Adrenal gland (tissue), 9 donors: ENCODE measurements at regions not wholly inside any gene's neighbourhood (a gene's known extent, or its start where the extent isn't known, plus 50 kb on each side); places are given as distances from the start of the nearest gene placed in this dataset.

Source experiments
- DNase-seq, 7 donors: peaks; one replicate each; pipeline ENCODE4 v3.0.0-alpha.2; 2019 to 2020
- H3K27ac ChIP-seq, 5 donors: fragments of 200-600 bp; sonication (generic) in 4 of 5; 1 replicate in 3 of 5; 2 replicates in 2 of 5; pipeline versions ENCODE4 v1.5.1 to v1.8.0; 2016 to 2020; ENCODE audit warnings: mild to moderate bottlenecking in 1 of 5
- H3K27me3 ChIP-seq: fragments of 200-600 bp; 2 replicates; pipeline ENCODE4 v1.8.0; 2021
- H3K36me3 ChIP-seq, 2 donors: fragments of 200-600 bp; replicated peaks in 1 of 2; 1 replicate in 1 of 2; 2 replicates in 1 of 2; pipeline versions ENCODE4 v1.5.1 to v1.8.0; 2018 to 2022
- H3K4me1 ChIP-seq, 2 donors: fragments of 200-600 bp; replicated peaks in 1 of 2; 1 replicate in 1 of 2; 2 replicates in 1 of 2; pipeline versions ENCODE4 v1.5.1 to v1.8.0; 2018 to 2021
- H3K4me3 ChIP-seq, 4 donors: fragments of 200-600 bp; sonication (generic) in 3 of 4; one replicate each; pipeline ENCODE4 v1.5.1; 2016 to 2018
- H3K9me3 ChIP-seq, 3 donors: fragments of 200-600 bp; sonication (generic) in 1 of 3; replicated peaks in 1 of 3; 1 replicate in 2 of 3; 2 replicates in 1 of 3; pipeline versions ENCODE4 v1.5.1 to v1.8.0; 2016 to 2021
- POLR2A ChIP-seq, 2 donors: fragments of 450-650 bp; IDR thresholded peaks; one replicate each; pipeline ENCODE4 v1.6.1; 2017; ENCODE audit warnings: antibody characterized with exemption in 2 of 2, mild to moderate bottlenecking in 2 of 2, moderate library complexity in 1 of 2
- WGBS, 4 donors: extraction: QIAGEN DNeasy Blood & Tissue Kit in 2 of 4; methylation state at CpG; one replicate each; pipeline versions ENCODE4 v1.1.5 to v1.1.7; 2013 to 2017; 5-methylcytosine and 5-hydroxymethylcytosine counted together
- intact Hi-C, 2 donors: fragments of 100-400 bp; cut with DNase I; formaldehyde crosslinking; loops; one replicate each; pipeline versions ENCODE4 v1.14.1 to v1.15.0; 2022 to 2023
- TF ChIP-seq, protein P1 (sequence below), 6 experiments: fragments of 450-650 bp in 4 of 6; fragments of 200-600 bp in 2 of 6; sonication (generic) in 1 of 6; IDR thresholded peaks; 1 replicate in 5 of 6; 2 replicates in 1 of 6; pipeline versions ENCODE4 v1.5.1 to v1.8.0; 2016 to 2021; ENCODE audit warnings: antibody characterized with exemption in 6 of 6, mild to moderate bottlenecking in 2 of 6, moderate library complexity in 1 of 6
- donor health status: healthy with polysubstance abuse.
- donor health status: Bipolar disorder and iron deficiency.
- donor health status: DM: yes; HTN: yes; CAD: no.
- donor health status: DM: no; HTN: no; CAD: no.
- donor health status: DM: no; HTN: no; CAD: no.

DNA sequence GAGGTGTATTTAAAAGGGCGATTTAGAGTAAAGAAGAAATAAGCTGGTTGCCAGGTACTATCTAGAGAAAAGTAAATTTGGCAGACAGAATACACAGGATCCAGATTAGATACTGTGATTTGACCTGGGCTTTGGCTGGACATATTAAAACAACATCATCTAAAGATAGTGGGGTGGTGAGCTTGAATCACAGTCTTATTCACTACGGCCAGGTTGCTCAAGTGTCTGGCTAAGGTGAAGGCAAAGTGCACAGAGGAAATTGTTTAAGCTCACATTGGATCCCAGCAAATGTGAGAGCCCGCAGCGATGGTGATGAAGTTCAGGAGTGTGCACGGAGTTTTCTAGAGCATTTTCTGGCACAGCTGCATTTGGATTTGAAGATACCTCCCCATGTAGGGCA is 398.2 kb upstream of the MEF2C start:
- H3K27ac ChIP-seq: no peak overlapping the region
- DNase-seq: no peak
- no peaks in the 10 kb centered on the region for H3K9me3 ChIP-seq
- H3K27me3 ChIP-seq: no peaks in the 10 kb centered on the region
- intact Hi-C loops: no loop called here
- H3K4me3 ChIP-seq: no peak overlapping the region
- TF ChIP-seq POLR2A (IDR thresholded peaks at IDR 0.05): no peak
- TF ChIP-seq, protein P1, sequence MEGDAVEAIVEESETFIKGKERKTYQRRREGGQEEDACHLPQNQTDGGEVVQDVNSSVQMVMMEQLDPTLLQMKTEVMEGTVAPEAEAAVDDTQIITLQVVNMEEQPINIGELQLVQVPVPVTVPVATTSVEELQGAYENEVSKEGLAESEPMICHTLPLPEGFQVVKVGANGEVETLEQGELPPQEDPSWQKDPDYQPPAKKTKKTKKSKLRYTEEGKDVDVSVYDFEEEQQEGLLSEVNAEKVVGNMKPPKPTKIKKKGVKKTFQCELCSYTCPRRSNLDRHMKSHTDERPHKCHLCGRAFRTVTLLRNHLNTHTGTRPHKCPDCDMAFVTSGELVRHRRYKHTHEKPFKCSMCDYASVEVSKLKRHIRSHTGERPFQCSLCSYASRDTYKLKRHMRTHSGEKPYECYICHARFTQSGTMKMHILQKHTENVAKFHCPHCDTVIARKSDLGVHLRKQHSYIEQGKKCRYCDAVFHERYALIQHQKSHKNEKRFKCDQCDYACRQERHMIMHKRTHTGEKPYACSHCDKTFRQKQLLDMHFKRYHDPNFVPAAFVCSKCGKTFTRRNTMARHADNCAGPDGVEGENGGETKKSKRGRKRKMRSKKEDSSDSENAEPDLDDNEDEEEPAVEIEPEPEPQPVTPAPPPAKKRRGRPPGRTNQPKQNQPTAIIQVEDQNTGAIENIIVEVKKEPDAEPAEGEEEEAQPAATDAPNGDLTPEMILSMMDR (IDR thresholded peaks at IDR 0.05): no peak
- H3K36me3 ChIP-seq: no peaks in the 10 kb centered on the region
- H3K4me1 ChIP-seq: no peaks in the 10 kb centered on the region
- 83 to 91% (median 87%) methylated on average over 5 of the region's 5 CpGs for WGBS, 4 donors

DNA sequence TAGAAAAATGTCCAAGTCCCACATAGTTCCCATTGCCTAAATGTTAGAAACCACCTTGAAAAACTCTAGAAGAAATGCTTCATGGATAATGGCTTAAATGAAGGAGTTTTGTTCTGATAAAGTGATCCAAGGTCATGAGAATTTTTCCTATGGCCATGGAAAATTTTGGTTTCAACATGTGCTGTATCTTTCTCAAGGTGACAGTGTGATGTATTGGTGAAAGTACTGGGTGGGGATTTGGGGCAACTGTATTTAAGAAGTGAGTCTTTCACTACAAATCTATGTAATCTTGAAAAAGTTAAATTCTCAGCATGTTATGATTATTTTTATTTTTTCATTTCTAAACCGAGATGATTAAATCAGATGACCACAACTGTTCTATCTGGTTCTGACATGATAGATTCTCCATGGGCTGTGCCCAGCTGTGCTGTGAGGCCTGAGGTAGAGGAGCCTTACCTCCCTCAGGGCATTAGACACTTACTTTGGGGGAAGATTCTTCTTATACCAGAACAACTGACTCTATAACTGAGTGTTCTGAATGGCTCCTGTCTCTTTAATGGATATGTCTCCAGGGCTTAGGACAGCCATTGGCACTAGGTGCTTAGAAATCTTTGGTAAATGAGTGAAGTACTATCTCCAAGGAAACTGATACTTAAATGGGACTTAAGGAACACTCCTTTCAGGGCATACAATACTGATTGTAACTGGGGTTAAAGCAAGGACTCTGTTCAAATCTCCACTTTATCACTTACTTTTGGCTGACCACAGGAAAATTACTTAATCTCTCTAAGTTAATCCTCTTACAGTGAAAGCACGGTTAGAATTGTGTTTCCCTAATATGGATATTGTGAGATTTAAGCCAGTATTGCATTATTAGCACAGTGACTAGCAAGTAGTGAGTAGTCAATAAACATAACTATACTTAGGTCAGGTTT is 397.4 kb upstream of the MEF2C start:
- TF ChIP-seq, protein P1 (IDR thresholded peaks at IDR 0.05): no peak
- TF ChIP-seq POLR2A (IDR thresholded peaks at IDR 0.05): no peak
- intact Hi-C loops: no loop called here
- H3K27me3 ChIP-seq: no peaks in the 10 kb centered on the region
- WGBS, 4 donors: 58 to 71% (median 69%) methylated on average over 2 of the region's 2 CpGs
- H3K27ac ChIP-seq: no peak overlapping the region
- no peaks in the 10 kb centered on the region for H3K4me1 ChIP-seq
- H3K4me3 ChIP-seq: no peak overlapping the region
- no peak for DNase-seq
- no peaks in the 10 kb centered on the region for H3K9me3 ChIP-seq
- no peaks in the 10 kb centered on the region for H3K36me3 ChIP-seq

DNA sequence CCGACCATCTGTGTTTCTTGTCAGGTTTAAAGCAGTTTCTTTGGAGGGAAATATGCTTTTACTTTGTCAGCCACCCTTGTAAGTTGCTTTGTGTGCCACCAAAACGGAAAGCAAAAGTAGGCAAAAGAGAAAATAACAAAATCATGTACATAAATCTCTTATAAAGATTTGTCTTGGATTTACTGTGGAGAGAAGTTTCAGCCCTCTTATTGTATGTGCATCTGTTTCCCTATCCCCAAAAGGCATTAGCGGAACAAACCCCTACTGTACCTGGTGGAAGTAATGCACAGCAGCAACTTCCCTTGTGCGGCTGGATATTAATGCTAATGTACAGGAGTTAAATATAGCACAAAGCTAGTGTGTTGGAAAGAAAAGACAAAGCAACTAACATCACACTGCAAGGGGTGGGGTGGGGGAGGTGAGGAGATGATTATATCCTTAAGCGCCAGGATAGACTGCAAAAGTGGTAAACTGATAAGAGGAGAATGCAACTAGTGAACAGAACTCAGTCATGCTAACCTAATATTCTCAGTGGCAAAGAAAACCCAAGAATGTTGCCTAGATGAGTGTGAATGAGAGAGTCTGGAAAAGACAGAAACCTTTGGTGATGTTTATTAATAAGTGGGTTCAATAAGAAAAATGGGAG is 396.5 kb upstream of the MEF2C start:
- TF ChIP-seq, protein P1 (IDR thresholded peaks at IDR 0.05): no peak
- TF ChIP-seq POLR2A (IDR thresholded peaks at IDR 0.05): no peak
- H3K9me3 ChIP-seq: no peaks in the 10 kb centered on the region
- intact Hi-C loops: no loop called here
- no peaks in the 10 kb centered on the region for H3K4me1 ChIP-seq
- no peak for DNase-seq
- no peaks in the 10 kb centered on the region for H3K27me3 ChIP-seq
- no peaks in the 10 kb centered on the region for H3K36me3 ChIP-seq
- H3K27ac ChIP-seq: no peak overlapping the region
- H3K4me3 ChIP-seq: no peak overlapping the region
- WGBS, 4 donors: 75 to 87% (median 77%) methylated on average over 5 of the region's 5 CpGs

DNA sequence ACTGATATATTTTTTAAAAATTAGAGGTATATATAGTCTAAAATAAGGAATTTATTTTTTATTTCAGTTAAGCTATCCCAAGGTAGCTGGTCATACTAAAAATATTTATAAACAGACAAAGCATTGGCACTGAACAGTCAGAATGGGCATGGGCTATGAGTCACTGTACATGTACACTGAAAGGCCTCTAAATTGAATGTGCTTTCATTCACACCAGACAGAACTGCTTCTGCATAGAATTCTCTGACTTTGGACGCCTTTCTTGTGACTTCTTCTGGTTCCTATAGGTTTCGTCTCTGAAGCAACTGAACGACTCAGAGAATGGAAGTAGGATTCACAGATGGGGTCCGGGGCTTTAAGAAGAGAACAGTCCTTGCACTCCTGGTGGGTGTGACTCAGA is 394.8 kb upstream of the MEF2C start:
- 73 to 88% (median 87%) methylated on average over 4 of the region's 4 CpGs for WGBS, 4 donors
- Histone ChIP-seq H3K4me3 (no peak overlapping the region), H3K27me3 (no peaks in the 10 kb centered on the region), H3K27ac (no peak overlapping the region), H3K36me3 (no peaks in the 10 kb centered on the region), H3K4me1 (no peaks in the 10 kb centered on the region), H3K9me3 (no peaks in the 10 kb centered on the region)
- no peak for TF ChIP-seq POLR2A (IDR thresholded peaks at IDR 0.05)
- TF ChIP-seq, protein P1 (IDR thresholded peaks at IDR 0.05): no peak
- no peak for DNase-seq
- intact Hi-C loops: no loop called here
